ELR (cell line): ENCODE measurements at regions not wholly inside any gene's neighbourhood (a gene's known extent, or its start where the extent isn't known, plus 50 kb on each side); places are given as distances from the start of the nearest gene placed in this dataset.

Source experiments
- DNase-seq: peaks from one replicate; pipeline ENCODE4 v3.0.0-alpha.2; 2015; ENCODE audit warnings: low read depth

- no peak for DNase-seq
Measured at GRCh38 chr20:61015602-61016001, 236.5 kb upstream of the CDH4 start.

- no peak for DNase-seq
Measured at GRCh38 chr20:61019322-61019721, 232.7 kb upstream of the CDH4 start.

DNA sequence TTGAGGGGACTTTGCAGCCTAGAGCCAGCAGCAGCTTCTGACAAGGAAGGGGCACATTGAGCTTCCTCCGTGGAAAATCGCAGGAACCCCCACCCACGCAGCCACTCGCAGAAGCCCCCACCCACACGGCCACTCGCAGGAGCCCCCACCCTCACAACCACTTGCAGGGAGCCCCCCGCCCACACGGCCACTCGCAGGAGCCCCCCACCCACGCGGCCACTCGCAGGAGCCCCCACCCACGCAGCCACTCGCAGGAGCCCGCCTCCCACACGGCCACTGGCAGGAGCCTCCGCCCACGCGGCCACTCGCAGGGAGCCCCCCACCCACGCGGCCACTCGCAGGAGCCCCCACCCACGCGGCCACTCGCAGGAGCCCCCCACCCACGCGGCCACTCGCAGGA is 228.4 kb upstream of the CDH4 start:
- no peak for DNase-seq

DNA sequence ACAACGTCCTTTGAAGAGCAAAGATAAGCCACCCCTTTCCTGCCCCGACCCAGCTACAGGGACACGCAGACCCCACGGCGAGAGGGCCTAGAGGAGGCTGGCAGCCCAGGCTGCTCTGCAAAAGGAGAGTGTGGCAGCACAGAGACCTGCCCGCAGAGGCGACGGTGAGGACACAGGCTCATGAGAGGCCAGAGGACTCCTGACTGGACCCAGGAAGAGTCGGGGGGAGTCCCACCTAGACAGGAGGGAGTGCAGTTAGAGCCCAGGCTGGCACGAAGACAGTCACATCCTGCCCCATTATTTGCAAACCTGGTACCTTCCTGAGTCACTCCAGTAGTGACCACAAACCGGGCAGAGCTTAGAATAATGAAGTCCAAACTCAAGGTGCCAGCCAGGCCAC is 227.7 kb upstream of the CDH4 start:
- DNase-seq: no peak

DNA sequence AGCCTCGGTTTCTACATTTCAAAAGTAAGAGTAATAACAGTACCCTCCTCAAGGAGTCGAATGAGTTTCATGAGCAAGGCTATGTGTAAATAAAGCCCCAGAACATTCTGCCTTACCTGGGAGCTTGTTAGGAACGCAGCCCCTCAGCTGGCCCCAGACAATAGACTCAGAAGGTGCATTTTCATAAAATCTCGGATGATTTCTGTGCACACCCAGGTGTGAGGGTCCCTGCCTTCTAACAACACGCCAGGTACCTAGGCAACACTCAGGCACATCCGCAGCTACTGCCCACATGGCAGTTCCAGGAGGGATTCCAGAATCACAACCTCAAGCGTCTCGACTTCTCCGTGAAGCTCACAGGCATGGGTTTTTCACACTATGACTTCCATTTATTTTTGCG is 226.5 kb upstream of the CDH4 start:
- DNase-seq: no peak

GRCh38 chr20:61026173-61026572 is 225.9 kb upstream of the CDH4 start:
- no peak for DNase-seq

DNA sequence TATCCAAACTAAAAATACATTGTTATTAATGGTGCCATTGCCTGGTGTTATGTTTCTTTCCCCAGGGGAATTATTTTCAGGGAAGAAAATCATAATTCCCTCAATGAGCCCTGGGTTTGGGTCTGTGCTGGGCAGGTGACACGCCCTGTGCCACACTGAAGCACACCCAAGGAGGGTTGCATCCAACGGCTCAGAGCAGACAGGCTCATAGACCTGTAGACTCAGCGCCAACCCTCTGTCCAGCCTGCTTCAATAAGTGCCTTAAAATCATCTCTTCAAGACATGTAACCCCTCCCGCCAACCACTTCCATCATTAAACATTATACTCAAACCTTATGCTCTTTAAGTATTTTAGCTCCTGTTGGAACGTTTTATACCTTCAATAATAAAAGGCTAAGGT is 225.3 kb upstream of the CDH4 start:
- DNase-seq: no peak

GRCh38 chr20:61027218-61027617 is 224.8 kb upstream of the CDH4 start:
- no peak for DNase-seq

- no peak for DNase-seq
Measured at GRCh38 chr20:61030130-61030529, 221.9 kb upstream of the CDH4 start.

- no peak for DNase-seq
Measured at GRCh38 chr20:61031101-61031830, 220.8 kb upstream of the CDH4 start.

GRCh38 chr20:61037498-61037897 is 214.6 kb upstream of the CDH4 start:
- no peak for DNase-seq

DNA sequence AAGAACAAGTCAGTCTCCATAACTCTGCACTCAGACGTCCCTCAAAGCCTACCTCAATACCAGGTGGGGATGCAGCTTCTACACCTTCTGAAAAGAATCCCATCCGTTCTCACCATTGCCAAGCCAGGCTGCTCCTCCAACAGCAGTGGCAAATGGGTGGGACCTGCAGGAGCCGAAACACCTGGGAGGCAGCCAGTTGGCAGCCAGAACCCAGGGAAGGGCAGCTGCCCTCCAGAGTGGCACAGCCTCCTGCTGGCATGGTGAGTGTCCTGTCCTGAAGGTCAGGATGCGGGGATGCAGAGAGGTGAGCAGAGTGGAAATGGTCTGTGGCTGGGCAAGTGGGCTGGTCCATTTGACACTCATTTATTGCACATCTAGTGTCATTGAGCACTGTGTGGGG is 210.6 kb upstream of the CDH4 start:
- no peak for DNase-seq

GRCh38 chr20:61042506-61043385 is 209.3 kb upstream of the CDH4 start:
- peak; percentile 54 for DNase-seq

DNA sequence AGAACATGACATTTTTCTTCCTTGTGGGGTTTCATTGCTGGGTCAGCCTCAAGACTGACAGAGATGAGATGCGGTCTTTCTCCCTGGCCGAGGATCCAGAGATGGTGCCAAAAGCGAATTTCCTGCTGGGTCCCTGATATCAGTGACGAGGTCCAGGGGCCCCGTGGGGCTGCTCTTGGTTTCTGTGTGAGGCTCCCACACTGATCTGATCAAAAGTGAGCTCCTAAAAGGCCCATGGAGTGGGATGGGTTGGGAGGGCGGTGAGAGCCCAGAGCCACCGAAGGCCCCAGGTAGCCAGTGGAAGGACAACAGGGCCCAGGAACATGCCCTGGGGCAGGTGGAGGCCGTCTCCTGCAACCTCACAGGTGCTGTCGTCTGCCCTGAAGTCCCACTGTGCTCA is 208.4 kb upstream of the CDH4 start:
- no peak for DNase-seq

DNA sequence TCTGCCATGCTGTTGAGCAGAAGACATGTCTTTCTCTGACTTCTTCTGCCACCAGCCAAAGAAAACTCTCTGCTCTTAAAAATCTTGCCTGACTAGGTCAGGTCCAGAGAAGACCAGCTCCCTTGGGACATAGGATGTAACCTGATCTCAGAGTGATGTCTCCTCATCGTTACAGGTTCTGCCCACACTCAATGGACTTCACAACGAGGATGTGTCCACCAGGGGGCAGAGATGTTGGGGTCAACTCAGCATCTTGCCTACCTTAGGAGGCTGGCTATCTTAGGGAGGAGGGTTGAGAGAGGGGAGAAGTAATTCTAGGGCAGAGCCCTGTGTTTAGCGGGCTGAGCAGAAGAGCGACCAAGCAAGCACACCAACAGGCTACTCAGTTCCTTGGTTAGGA is 207.6 kb upstream of the CDH4 start:
- peak; percentile 6 for DNase-seq

DNA sequence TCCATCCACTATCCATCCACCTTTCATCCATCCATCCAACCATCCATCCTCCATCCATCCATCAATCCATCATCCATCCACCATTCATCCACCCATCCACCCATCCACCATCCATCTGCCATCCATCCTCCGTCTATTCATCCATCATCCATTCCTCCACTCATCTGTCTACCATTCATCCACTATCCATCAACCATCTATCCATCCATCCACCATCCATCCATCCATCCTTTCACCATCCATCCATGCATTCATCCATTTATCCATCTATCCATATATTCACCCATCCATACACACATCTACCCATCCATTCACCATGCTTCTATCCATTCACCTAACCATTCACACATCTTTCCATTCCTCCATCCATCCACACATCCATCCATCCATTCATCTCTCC is 207.0 kb upstream of the CDH4 start:
- no peak for DNase-seq

DNA sequence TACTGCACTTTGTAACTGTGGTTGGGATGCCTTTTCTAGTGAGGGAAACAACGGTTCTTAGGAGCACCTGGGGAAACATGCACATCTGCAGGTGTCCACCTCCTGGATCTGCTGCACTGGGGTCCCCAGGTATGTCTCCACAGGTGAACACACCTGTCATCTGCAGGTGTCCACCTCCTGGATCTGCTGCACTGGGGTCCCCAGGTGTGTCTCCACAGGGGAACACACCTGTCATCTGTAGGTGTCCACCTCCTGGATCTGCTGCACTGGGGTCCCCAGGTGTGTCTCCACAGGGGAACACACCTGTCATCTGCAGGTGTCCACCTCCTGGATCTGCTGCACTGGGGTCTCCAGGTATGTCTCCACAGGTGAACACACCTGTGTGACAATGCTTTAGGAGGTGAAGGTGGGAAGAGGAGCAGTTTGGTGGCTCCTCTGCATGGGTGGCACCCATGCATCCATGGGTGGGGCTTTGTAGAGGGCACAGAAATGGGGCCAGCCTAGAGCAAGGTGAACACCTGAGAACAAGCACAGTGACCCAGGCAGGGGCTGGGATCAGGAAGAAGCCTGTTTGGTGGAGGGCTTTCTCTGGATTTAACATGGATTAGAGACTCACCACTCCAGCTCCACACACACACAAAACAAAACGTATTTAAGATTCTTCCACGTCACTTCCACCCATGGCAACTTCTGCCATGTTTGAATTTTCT is 206.0 kb upstream of the CDH4 start:
- DNase-seq: no peak

DNA sequence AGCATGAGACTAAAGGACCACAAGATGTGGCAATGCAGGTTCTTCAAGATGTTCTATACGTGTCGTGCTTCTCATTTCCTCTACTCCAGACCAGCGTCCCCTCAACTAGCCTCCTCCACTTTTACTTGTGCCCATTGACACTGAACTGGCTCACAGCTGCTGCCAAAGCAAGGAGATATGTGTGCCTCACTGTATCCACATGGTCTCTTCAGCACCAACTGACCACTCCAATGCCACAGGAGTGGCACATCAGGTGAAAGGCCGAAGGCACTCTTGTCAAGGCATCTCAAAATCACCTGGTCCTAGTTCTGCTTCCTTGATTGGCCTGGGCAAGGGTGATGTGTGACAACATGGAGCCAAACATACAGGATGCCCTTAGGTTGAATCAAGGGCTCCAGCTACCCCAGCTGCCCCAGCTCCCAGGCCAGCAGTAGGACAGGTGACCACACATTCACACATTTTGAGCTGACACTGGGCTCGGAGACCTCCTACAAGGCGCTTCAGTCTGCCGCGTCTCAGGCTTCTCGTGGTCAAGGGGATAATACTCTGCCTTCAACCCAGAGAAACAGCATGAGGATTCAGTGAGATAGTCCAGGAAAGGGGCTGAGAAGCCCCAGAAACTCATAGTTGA is 205.2 kb upstream of the CDH4 start:
- no peak for DNase-seq

DNA sequence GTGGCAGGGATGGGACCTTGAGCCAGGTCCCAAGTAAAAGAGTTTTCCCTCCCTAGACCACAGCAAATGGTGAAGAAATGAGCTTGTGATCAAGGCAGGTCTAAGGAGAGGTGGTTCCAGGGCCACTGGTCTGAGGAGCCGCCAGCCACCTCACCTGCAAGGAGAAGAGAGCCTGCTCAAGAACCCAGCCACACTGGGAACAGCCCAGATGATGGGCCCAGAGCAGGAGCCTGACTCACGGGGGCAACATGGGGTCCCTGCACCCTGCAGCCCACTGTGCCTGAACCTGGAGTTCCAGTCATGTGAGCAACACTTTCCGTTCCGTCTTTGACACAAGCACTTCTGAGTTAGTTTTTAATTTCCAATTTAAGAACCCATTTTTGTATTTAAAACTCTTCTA is 204.5 kb upstream of the CDH4 start:
- DNase-seq: no peak

DNA sequence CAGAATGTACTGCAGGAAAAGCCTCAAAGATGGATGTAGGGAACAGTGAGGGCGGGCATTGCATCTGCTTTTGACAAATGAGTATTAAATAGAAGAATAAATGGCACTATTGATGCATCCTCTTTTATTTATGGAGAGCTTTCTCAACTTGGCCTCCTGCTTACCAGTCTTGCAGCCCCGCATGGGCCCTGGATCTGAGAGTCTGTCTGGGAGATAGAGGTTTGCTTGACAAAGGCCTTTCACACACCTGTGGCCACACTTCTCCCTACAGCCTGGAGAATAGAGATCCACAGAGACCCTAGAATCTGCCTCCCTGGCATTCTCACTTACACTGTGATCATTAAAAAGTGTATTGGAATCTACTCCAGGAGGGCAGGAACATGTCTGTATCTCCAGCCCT is 203.8 kb upstream of the CDH4 start:
- no peak for DNase-seq

- no peak for DNase-seq
Measured at GRCh38 chr20:61049684-61050083, 202.4 kb upstream of the CDH4 start.

DNA sequence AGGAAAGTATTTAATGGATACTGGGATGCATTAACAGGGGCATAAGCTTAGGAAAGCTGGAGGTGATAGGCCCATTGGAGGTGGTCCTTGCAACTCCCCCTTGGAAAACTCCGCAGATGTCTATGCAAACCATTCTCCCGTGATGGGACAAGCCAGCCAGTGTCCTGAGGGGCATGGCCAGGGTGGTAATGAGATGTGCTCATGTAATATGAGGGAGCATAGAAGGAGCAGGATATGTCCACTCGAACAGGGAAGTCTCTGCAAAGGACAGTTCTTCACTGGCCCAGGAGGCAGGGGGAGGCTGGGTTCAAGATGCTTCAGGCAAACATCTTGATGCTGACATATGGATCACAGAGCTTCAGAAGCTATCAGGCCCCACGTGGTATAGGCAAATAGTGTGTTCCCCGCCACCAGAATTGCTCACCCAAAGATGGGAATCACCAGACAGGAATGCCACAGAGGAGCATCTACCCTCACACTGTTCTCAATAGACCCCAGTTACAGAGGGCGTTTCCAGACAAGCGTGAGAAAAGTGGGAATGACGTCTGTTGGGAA is 201.6 kb upstream of the CDH4 start:
- no peak for DNase-seq
